ENCODE measurements at regions not wholly inside any gene's neighbourhood (a gene's known extent, or its start where the extent isn't known, plus 50 kb on each side); places are given as distances from the start of the nearest gene placed in this dataset.

DNA sequence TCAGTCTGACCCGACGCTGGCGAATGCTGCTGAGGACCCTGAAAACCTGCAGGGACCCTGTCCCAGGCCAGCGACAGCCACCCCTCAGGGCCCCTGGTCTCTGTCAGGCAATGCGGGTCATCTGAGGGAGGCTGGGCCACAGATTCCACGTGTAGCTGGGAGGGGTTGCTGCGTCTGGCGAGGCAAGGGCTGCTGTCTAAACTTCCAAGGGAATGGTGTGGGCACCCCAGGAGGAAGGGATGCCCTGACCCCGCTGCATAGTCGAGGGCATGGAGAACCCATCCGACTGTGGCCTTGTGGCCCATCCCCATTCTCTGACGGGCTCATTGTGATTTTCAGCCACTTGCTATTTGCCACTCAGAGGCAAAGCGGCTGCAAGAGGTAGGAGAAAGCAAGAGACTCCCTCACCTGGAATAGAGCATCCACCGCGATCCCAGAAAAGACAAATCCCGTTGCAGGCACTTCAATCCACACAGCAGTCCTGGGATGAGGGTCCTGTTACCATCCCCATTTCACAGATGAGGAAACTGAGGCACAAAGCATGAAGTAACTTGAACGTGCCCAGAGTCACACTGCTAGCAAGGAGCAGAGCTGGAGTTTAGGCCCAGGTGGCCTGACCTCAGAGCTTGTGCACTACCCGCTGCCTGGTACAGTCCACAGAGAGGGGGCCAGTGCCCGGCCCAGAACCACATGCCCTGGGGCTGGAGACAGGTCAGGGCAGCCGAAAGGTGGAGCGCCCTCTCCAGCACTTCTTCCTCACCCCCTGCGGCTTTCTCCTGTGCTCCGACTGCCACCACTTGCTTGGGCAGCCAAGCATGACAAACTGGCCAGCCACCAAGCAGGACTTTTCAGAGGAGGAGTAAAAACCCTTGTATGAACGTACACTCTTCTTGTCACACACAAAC is 163.8 kb upstream of the KLF14 start:
- no peak for DNase-seq

- no peak for DNase-seq
Observed at GRCh38 chr7:130899071-130899560, 165.1 kb upstream of the KLF14 start.

DNA sequence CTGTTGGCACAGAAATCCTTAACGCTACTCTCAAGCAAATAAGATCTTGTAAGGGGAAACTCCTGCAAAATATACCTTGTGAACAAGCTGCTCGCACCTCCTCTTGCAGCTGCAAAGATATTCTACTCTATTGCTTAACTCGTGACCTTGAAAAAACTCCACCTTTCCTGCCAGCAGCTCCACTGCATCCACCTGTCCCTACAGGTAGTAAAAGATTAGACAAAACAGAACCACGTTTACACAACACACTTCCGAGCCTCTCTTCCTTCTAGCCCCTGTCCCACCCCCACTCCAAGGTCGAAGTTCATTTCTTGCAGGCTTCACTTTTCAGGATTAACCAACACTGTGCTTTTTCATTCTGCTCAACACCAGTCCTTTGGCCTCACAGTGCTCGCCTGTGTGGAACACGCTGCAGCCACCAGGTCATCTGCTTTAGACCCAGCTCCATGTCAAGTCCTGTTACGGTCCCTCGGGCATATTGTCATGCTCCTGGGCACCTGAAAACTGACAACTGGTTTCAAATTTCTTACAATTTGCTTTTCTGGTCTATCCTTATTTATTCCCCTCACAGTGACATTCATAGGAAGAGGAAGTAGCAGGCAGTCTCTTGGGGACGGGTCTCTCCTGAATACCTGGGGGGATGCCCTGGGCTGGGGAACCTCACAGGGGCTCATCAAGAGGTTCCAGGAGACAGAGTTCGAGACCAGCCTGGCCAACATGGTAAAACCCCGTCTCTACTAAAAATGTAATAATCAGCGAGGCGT is 165.8 kb upstream of the KLF14 start:
- no peak for DNase-seq

GRCh38 chr7:130900471-130901076 is 166.6 kb upstream of the KLF14 start:
- no peak for DNase-seq

- no peak for DNase-seq
Observed at GRCh38 chr7:130901209-130901783, 167.3 kb upstream of the KLF14 start.

DNA sequence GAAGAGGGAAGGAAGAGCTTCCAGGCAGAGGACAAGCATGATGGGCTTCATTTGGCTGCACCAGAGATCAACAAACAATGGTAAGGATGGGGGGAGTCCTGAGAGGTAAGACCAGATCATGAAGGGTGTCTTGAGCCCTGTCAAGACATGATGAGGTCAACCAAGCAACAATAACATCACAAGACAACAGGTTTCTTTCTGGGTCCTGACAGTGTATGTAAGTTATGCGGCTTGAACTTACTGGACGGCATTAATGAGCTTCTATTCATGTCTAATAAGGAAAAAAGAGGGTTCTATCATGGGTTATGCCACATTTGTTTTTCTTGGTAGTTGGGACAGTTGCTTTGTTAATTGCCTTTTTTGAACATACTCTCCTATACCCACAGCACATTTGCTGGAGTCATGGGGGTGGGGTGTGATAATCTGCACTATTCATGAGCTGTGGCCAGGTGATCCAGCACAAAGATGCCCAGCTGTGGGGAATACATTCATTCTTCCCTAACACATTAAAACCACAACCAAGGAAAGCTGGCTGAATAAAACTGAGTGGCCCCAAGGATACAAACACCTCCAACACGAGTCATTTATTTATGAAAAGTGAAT is 168.8 kb upstream of the KLF14 start:
- DNase-seq: no peak

DNA sequence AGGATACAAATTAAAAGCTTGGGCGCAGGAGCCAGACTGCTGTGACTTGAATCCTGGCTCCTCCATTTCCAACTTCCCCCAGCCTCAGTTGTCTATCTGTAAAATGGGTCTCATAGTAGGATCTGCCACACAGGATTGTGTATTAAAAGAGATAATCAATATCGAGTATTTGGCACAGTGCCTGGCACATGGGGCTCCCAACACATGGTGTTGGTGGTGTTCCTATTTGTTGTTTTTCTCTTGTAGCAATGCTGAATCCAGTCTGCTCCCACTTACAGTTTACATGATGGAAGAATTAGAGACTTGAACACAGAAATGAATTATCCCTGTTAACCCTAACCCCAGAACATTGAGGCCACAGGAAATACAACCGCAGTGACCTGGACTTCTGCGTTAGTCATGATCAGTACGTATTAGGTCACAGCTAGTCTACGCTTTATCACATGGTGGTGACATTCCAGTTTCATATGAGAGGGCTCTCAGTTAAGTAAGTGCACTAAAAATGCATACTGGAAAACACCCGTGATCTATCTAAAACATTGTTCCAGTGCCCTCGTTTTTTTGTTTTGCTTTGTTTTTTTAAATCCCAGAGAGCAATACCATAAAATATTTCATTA is 169.5 kb upstream of the KLF14 start:
- DNase-seq: no peak

GRCh38 chr7:130904031-130904757 is 170.2 kb upstream of the KLF14 start:
- DNase-seq: no peak

DNA sequence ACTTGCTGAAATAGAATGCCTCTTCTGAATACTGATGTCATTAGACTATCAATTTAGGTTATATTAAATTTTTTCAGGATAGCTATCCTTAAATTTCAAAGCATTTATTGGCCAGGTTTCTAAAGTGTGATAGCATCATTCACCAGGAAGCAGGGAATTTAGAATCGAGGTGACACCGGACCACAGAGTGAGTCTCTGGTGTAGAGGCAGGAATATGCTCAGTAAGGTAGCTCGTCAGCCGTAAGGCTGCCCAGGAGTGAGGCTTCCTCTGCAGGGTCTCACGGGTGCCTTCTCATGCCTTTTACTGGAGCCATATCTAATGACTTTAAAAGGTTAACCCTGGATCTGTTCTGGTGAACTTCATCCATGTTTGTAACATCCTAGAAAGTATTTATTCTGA is 170.8 kb upstream of the KLF14 start:
- no peak for DNase-seq

- DNase-seq: no peak
Observed at GRCh38 chr7:130906575-130906974, 172.6 kb upstream of the KLF14 start.

DNA sequence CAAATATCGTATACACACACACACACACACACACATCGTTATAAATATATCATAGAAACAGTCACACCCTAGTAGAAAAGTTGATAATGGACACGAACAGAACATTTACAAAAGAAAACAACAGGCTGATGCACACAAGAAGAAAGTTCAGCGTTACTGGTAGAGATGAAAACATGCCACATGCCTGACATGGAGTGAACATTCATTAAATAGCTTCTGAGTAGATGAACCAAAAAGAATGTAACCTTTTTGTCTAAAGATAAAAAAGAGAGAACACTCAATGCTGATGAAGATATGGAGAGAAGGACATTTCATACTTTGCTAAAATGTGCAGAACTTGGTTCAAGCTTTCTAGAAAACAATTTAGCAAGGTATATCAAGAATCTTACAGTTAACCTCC is 173.4 kb upstream of the KLF14 start:
- no peak for DNase-seq

- DNase-seq: no peak
Observed at GRCh38 chr7:130908345-130909160, 174.5 kb upstream of the KLF14 start.

DNA sequence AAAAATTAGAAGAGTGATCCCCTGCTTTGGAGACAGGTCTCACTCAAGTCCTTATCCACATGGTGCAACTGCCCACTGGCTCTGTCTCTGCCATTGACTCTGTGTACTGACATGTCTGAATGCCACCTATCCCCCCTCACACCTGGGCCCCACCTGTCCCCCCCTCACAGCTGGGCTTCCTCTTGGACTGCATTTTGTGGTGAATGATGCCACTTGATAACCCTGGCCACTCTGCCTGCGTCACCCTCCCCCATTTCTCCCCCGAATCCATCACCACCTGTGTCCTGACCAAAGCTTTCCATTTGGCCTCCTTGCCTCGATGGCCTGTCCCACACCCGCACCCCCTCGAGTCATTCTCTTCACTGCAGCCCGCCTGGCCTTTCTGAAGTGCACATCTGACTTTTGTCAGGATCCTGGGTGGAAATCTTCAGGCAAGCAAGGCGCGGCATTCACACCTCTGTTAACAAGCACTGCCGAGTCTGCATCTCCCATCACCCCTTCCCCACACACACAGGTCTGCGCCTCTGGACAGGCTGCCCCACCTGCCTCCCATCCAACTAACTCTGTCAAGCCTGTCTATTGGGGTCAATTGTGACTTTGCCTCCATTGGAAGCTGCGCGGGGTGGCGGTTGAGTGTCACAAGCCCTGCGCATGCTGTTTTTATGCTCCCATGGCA is 175.3 kb upstream of the KLF14 start:
- DNase-seq: no peak

GRCh38 chr7:130909881-130910672 is 176.1 kb upstream of the KLF14 start:
- DNase-seq: no peak

- DNase-seq: no peak
Observed at GRCh38 chr7:130910949-130911944, 177.2 kb upstream of the KLF14 start.

GRCh38 chr7:130912082-130912861 is 178.3 kb upstream of the KLF14 start:
- DNase-seq: no peak
